ENCODE measurements at regions not wholly inside any gene's neighbourhood (a gene's known extent, or its start where the extent isn't known, plus 50 kb on each side); places are given as distances from the start of the nearest gene placed in this dataset.

DNA sequence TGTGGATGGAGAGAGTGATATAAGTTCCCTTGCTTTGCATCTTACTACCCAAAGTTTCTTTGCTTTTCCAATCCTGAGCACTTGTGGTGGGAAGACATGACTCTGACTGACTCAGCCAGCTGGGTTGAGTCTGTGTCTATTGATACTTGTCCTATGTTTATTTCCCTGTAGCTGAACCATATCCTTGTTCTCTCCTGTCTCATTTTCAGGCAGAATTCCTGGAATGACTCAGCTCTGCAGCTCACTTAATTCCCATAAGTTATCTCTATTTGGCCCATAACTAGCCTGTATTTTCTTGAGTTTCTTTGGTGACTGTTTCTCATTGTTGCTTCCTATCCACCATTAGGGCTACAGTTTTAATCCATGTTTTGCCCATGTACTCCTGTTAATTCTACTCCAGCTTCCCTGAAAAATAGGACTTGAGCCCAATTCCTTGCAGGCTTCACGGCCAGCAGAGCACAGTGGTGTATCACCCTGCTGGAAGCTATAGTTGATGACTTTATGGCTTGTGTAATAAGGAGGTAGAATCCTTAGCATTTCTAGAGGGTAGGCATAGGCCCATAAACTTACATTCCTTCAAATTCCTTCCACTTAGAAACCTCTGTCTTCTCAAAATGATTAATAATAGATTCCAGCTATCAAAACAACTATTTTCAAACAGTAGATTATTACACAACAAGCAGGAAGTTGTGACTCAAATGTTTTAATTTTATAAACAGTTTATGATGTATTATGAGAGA is 183.1 kb downstream of the TMTC3 start:
- no peaks in the 10 kb centered on the region for H3K36me3 ChIP-seq (ENCODE audit: control insufficient read depth in 2 of 2, extremely low read depth in 1 of 2, insufficient read depth in 1 of 2, low read length in 1 of 2)
- no peak overlapping the region for H3K27ac Mint-ChIP-seq
- no peak overlapping the region for H3K4me3 Mint-ChIP-seq
- peaks cover 0 to 4% (median 0%) of the 10 kb centered on the region in 3 donors for H3K9me3 Mint-ChIP-seq
- no peak overlapping the region for H3K27ac ChIP-seq (ENCODE audit: low read length)
- H3K27me3 ChIP-seq (replicated peaks in 1 of 2; ENCODE audit: control insufficient read depth in 2 of 2, extremely low read depth in 1 of 2, insufficient read depth in 2 of 2, low read length in 1 of 2) = no peaks in the 10 kb centered on the region
- no peaks in the 10 kb centered on the region for H3K4me1 ChIP-seq (ENCODE audit: control insufficient read depth in 1 of 2, extremely low read depth in 1 of 2, insufficient read depth in 2 of 2, low read length in 2 of 2)
- H3K36me3 Mint-ChIP-seq = no peaks in the 10 kb centered on the region
- ATAC-seq (replicated peaks in 1 of 4) = no peak
- DNase-seq = no peak
- ChIA-PET POLR2A (no interaction called here), CTCF (no interaction called here)
- no CpG with 5 or more reads among the region's 1 CpG for WGBS (ENCODE audit: insufficient coverage)
- no peaks in the 10 kb centered on the region for H3K4me1 Mint-ChIP-seq
- no peaks in the 10 kb centered on the region for H3K27me3 Mint-ChIP-seq
- no peak overlapping the region for H3K4me3 ChIP-seq (ENCODE audit: control insufficient read depth in 1 of 2, extremely low read depth in 1 of 2, low read length in 1 of 2)
- H3K9me3 ChIP-seq = no peaks in the 10 kb centered on the region

DNA sequence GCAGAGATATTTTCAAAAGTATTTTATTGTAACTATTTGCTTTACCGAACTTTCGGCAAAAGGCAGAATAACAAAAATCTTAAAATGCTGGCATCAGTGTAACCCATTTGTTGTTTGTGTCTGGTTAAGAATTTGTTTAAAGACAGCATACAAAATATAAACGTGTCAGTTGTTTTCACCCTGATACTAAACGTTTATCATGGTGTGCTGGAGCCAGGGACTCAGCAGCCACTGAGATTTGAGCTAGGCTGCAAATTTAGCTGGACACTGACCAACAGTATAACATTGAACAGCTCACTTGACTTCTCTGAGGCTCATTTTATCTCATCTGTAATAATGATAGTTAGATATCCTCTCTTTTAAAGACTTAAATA is 183.7 kb downstream of the TMTC3 start:
- no peaks in the 10 kb centered on the region for H3K9me3 ChIP-seq
- H3K36me3 Mint-ChIP-seq = no peaks in the 10 kb centered on the region
- H3K27me3 ChIP-seq (replicated peaks in 1 of 2; ENCODE audit: control insufficient read depth in 2 of 2, extremely low read depth in 1 of 2, insufficient read depth in 2 of 2, low read length in 1 of 2) = no peaks in the 10 kb centered on the region
- H3K27ac ChIP-seq (ENCODE audit: low read length) = no peak overlapping the region
- peaks cover 0 to 4% (median 0%) of the 10 kb centered on the region in 3 donors for H3K9me3 Mint-ChIP-seq
- no peak overlapping the region for H3K4me3 ChIP-seq (ENCODE audit: control insufficient read depth in 1 of 2, extremely low read depth in 1 of 2, low read length in 1 of 2)
- ChIA-PET POLR2A (no interaction called here), CTCF (no interaction called here)
- no peaks in the 10 kb centered on the region for H3K36me3 ChIP-seq (ENCODE audit: control insufficient read depth in 2 of 2, extremely low read depth in 1 of 2, insufficient read depth in 1 of 2, low read length in 1 of 2)
- no peaks in the 10 kb centered on the region for H3K4me1 ChIP-seq (ENCODE audit: control insufficient read depth in 1 of 2, extremely low read depth in 1 of 2, insufficient read depth in 2 of 2, low read length in 2 of 2)
- H3K27ac Mint-ChIP-seq = no peak overlapping the region
- no peak overlapping the region for H3K4me3 Mint-ChIP-seq
- H3K4me1 Mint-ChIP-seq = no peaks in the 10 kb centered on the region
- H3K27me3 Mint-ChIP-seq = no peaks in the 10 kb centered on the region
- ATAC-seq (replicated peaks in 1 of 4) = no peak
- no CpG with 5 or more reads among the region's 4 CpGs for WGBS (ENCODE audit: insufficient coverage)
- no peak for DNase-seq

DNA sequence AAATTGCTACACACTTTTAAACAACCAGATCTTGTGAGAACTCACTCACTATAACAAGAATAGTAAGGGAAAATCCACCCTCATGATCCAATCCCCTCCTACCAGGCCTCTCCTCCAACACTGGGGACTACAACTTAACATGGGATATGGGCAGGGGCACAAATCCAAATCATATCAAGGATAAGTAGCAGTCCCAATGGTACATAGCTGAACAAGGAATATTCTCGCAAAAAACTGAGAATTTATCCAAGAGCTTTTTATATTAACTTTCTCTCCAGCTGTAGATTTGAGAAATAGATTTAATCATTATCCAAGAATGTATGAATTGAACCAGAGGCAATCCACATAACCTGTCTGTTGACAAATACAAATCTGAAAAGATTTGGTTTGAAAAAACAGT is 185.2 kb downstream of the TMTC3 start:
- Mint-ChIP-seq H3K36me3 (no peaks in the 10 kb centered on the region), H3K9me3 (peaks cover 0 to 4% (median 0%) of the 10 kb centered on the region in 3 donors), H3K4me3 (no peak overlapping the region), H3K27me3 (no peaks in the 10 kb centered on the region), H3K4me1 (no peaks in the 10 kb centered on the region), H3K27ac (no peak overlapping the region)
- ATAC-seq (replicated peaks in 1 of 4) (no peak), DNase-seq (no peak)
- ChIA-PET CTCF (no interaction called here), POLR2A (no interaction called here)
- H3K27ac ChIP-seq (ENCODE audit: low read length) = no peak overlapping the region
- no peaks in the 10 kb centered on the region for H3K9me3 ChIP-seq
- no CpG with 5 or more reads among the region's 1 CpG for WGBS (ENCODE audit: insufficient coverage)
- H3K36me3 ChIP-seq (ENCODE audit: control insufficient read depth in 2 of 2, extremely low read depth in 1 of 2, insufficient read depth in 1 of 2, low read length in 1 of 2) = no peaks in the 10 kb centered on the region
- H3K4me3 ChIP-seq (ENCODE audit: control insufficient read depth in 1 of 2, extremely low read depth in 1 of 2, low read length in 1 of 2) = no peak overlapping the region
- H3K4me1 ChIP-seq (ENCODE audit: control insufficient read depth in 1 of 2, extremely low read depth in 1 of 2, insufficient read depth in 2 of 2, low read length in 2 of 2) = no peaks in the 10 kb centered on the region
- no peaks in the 10 kb centered on the region for H3K27me3 ChIP-seq (replicated peaks in 1 of 2; ENCODE audit: control insufficient read depth in 2 of 2, extremely low read depth in 1 of 2, insufficient read depth in 2 of 2, low read length in 1 of 2)

DNA sequence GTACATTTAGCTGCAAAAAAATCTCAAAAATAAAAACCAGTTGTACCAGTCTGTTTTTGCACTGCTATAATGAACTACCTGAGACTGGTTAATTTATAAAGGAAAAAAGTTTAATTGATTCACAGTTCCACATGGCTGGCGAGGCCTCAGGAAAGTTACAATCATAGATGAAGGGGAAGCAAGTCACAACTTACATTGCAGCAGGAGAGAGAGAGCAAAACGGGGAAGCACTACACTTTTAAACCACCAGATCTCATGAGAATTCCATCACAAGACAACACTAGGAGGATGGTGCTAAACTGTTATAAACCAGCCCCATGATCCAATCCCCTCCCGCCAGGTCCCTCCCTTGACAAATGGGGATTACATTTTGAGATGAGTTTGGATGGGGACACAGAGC is 186.0 kb downstream of the TMTC3 start:
- WGBS (ENCODE audit: insufficient coverage) = no CpG with 5 or more reads among the region's 3 CpGs
- Histone ChIP-seq H3K4me1 (ENCODE audit: control insufficient read depth in 1 of 2, extremely low read depth in 1 of 2, insufficient read depth in 2 of 2, low read length in 2 of 2) (no peaks in the 10 kb centered on the region), H3K4me3 (ENCODE audit: control insufficient read depth in 1 of 2, extremely low read depth in 1 of 2, low read length in 1 of 2) (no peak overlapping the region), H3K27ac (ENCODE audit: low read length) (no peak overlapping the region), H3K36me3 (ENCODE audit: control insufficient read depth in 2 of 2, extremely low read depth in 1 of 2, insufficient read depth in 1 of 2, low read length in 1 of 2) (no peaks in the 10 kb centered on the region), H3K27me3 (replicated peaks in 1 of 2; ENCODE audit: control insufficient read depth in 2 of 2, extremely low read depth in 1 of 2, insufficient read depth in 2 of 2, low read length in 1 of 2) (no peaks in the 10 kb centered on the region), H3K9me3 (no peaks in the 10 kb centered on the region)
- CTCF ChIA-PET = no interaction called here
- H3K9me3 Mint-ChIP-seq = peaks cover 0 to 4% (median 0%) of the 10 kb centered on the region in 3 donors
- POLR2A ChIA-PET = no interaction called here
- no peaks in the 10 kb centered on the region for H3K4me1 Mint-ChIP-seq
- no peak for ATAC-seq (replicated peaks in 1 of 4)
- DNase-seq = no peak
- no peak overlapping the region for H3K4me3 Mint-ChIP-seq
- H3K27ac Mint-ChIP-seq = no peak overlapping the region
- H3K27me3 Mint-ChIP-seq = no peaks in the 10 kb centered on the region
- H3K36me3 Mint-ChIP-seq = no peaks in the 10 kb centered on the region

DNA sequence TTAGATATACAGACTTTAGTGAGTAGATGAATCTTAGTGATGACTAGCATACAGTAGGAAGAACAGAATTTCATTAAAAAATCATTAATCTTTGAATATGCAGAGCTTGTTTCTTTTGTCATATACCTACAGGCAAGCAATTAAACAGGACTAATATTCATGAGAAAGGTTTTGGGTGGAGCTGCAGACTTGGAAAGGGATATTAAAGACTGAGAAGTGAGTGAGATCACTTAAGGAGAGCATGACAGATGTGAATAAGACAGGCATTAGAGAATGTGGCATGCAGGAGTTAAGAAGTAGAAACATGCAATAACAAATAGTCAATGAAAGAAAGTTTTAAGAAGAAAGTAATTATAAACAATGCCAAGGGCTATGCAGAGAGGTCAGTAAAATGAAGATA is 187.7 kb downstream of the TMTC3 start:
- H3K4me3 ChIP-seq (ENCODE audit: control insufficient read depth in 1 of 2, extremely low read depth in 1 of 2, low read length in 1 of 2) = no peak overlapping the region
- no peaks in the 10 kb centered on the region for H3K36me3 ChIP-seq (ENCODE audit: control insufficient read depth in 2 of 2, extremely low read depth in 1 of 2, insufficient read depth in 1 of 2, low read length in 1 of 2)
- peaks cover 0 to 4% (median 0%) of the 10 kb centered on the region in 3 donors for H3K9me3 Mint-ChIP-seq
- DNase-seq (no peak), ATAC-seq (replicated peaks in 1 of 4) (no peak)
- CTCF ChIA-PET = no interaction called here
- no peaks in the 10 kb centered on the region for H3K4me1 Mint-ChIP-seq
- no peaks in the 10 kb centered on the region for H3K9me3 ChIP-seq
- H3K4me3 Mint-ChIP-seq = no peak overlapping the region
- no peak overlapping the region for H3K27ac ChIP-seq (ENCODE audit: low read length)
- H3K4me1 ChIP-seq (ENCODE audit: control insufficient read depth in 1 of 2, extremely low read depth in 1 of 2, insufficient read depth in 2 of 2, low read length in 2 of 2) = no peaks in the 10 kb centered on the region
- H3K27ac Mint-ChIP-seq = no peak overlapping the region
- H3K27me3 Mint-ChIP-seq = no peaks in the 10 kb centered on the region
- H3K27me3 ChIP-seq (replicated peaks in 1 of 2; ENCODE audit: control insufficient read depth in 2 of 2, extremely low read depth in 1 of 2, insufficient read depth in 2 of 2, low read length in 1 of 2) = no peaks in the 10 kb centered on the region
- POLR2A ChIA-PET = no interaction called here
- H3K36me3 Mint-ChIP-seq = no peaks in the 10 kb centered on the region

DNA sequence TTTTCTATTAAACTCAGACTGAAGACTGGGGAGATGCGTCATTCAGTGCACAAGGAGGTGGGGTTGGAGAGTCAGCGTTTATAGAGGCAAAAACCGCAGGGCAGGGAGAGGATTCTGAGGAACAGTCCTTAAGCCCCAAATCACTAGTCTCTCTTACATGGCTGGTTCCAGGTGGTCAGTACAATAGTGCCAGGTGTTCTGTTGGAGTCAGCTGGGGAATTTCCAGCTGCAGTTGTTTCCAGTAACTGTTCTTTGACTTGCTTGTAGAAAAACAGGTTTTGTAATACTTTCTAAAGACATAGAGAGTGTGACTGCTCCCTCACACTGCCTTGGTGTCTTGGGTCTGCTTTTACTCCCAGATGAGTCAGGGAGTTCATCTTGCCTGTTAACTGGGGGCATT is 192.2 kb downstream of the TMTC3 start:
- Mint-ChIP-seq H3K36me3 (no peaks in the 10 kb centered on the region), H3K9me3 (no peaks in the 10 kb centered on the region), H3K27me3 (no peaks in the 10 kb centered on the region), H3K4me3 (no peak overlapping the region), H3K4me1 (no peaks in the 10 kb centered on the region), H3K27ac (no peak overlapping the region)
- Histone ChIP-seq H3K4me3 (ENCODE audit: control insufficient read depth in 1 of 2, extremely low read depth in 1 of 2, low read length in 1 of 2) (no peak overlapping the region), H3K36me3 (ENCODE audit: control insufficient read depth in 2 of 2, extremely low read depth in 1 of 2, insufficient read depth in 1 of 2, low read length in 1 of 2) (no peaks in the 10 kb centered on the region), H3K9me3 (no peaks in the 10 kb centered on the region), H3K4me1 (ENCODE audit: control insufficient read depth in 1 of 2, extremely low read depth in 1 of 2, insufficient read depth in 2 of 2, low read length in 2 of 2) (no peaks in the 10 kb centered on the region), H3K27ac (ENCODE audit: low read length) (no peak overlapping the region), H3K27me3 (replicated peaks in 1 of 2; ENCODE audit: control insufficient read depth in 2 of 2, extremely low read depth in 1 of 2, insufficient read depth in 2 of 2, low read length in 1 of 2) (no peaks in the 10 kb centered on the region)
- DNase-seq (no peak), ATAC-seq (replicated peaks in 1 of 4) (no peak)
- CTCF ChIA-PET = no interaction called here
- WGBS (ENCODE audit: insufficient coverage) = 90% methylated on average over 2 of the region's 3 CpGs
- POLR2A ChIA-PET = no interaction called here

DNA sequence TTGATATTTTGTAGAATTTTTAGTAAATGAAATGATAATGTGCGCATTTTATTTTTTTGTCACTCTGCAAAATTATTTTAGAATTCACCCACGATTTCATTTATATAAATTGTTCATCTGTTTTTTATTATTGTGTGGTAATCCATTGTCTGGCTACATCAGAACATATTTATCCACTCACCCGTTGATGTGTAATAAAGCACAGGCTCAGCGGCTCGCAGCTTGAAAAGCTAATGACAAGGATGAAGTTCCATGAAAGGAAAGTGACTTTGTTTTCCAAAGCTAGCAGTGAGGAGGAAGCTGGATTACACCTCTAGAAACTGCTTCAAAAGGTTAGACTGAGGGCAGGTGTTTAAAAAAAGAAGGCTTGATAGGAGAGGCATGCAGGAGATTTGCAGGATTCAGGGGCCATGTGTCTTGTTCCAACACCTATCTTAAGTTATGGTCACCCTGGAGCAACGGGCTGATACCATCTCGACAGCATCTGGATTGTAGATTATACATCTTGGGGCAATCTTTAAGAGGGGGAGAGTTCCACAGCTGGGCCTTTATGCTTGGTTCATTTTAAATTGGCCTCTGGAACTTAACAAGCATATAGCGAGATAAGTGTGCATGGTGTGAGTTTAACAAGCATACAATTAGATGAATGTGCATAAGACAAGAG is 194.1 kb downstream of the TMTC3 start:
- Histone ChIP-seq H3K4me1 (ENCODE audit: control insufficient read depth in 1 of 2, extremely low read depth in 1 of 2, insufficient read depth in 2 of 2, low read length in 2 of 2) (no peaks in the 10 kb centered on the region), H3K27ac (ENCODE audit: low read length) (no peak overlapping the region), H3K36me3 (ENCODE audit: control insufficient read depth in 2 of 2, extremely low read depth in 1 of 2, insufficient read depth in 1 of 2, low read length in 1 of 2) (no peaks in the 10 kb centered on the region), H3K9me3 (no peaks in the 10 kb centered on the region), H3K4me3 (ENCODE audit: control insufficient read depth in 1 of 2, extremely low read depth in 1 of 2, low read length in 1 of 2) (no peak overlapping the region), H3K27me3 (replicated peaks in 1 of 2; ENCODE audit: control insufficient read depth in 2 of 2, extremely low read depth in 1 of 2, insufficient read depth in 2 of 2, low read length in 1 of 2) (no peaks in the 10 kb centered on the region)
- ChIA-PET POLR2A (no interaction called here), CTCF (no interaction called here)
- WGBS (ENCODE audit: insufficient coverage) = 56% methylated on average over 3 of the region's 8 CpGs
- ATAC-seq (replicated peaks in 1 of 4) = no peak
- Mint-ChIP-seq H3K9me3 (no peaks in the 10 kb centered on the region), H3K4me3 (no peak overlapping the region), H3K4me1 (no peaks in the 10 kb centered on the region), H3K27me3 (no peaks in the 10 kb centered on the region), H3K27ac (no peak overlapping the region), H3K36me3 (no peaks in the 10 kb centered on the region)
- no peak for DNase-seq

Measured in T-cell (primary cell).